ENCODE measurements at regions not wholly inside any gene's neighbourhood (a gene's known extent, or its start where the extent isn't known, plus 50 kb on each side); places are given as distances from the start of the nearest gene placed in this dataset.

DNA sequence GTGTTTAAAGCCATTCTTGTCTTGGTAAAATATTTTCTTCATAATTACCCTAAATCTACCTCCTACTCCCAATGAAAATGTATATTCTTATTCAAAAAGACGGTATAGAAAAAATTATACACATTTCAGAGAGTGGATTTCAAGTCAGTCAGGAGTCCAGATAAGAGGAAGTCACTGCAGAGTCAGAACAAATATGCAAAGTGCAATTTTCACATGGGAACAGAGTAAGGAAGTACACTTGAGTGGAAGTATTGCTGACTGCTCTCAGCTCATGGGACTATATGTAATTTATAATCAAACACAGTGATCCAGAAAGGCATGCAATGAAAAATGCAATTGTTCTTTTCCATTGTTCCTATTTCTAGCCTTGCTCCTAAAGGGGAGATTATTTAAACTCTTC, 1128.0 kb downstream of the AACS start:
- DNase-seq (ENCODE audit: low spot score) = no peak
- in situ Hi-C loops (cut with MboI; ENCODE audit: low pct_unique_long_range_greater_than_20kb, low sequenced_read_pairs, unreplicated experiment) = no loop called here

DNA sequence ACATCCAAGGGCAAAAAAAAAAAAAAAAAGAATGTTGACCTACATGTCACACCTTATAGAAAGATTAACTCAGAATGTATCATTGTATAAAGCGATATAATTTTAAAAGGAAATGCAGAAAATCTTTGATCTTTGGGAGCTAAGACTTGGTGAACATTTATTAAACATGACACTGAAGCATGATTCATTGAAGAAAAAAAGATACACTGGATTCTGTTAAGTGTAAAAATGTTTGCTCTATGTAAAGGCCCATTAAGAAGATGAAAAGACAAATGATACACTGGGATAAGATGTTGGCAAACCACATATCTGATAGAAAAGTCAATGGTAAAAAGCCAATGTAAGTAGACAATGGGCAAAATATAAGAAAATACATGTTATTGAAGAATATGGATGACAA, 1131.0 kb downstream of the AACS start:
- in situ Hi-C loops (cut with MboI; ENCODE audit: low pct_unique_long_range_greater_than_20kb, low sequenced_read_pairs, unreplicated experiment) = no loop called here
- TF ChIP-seq, protein P1, sequence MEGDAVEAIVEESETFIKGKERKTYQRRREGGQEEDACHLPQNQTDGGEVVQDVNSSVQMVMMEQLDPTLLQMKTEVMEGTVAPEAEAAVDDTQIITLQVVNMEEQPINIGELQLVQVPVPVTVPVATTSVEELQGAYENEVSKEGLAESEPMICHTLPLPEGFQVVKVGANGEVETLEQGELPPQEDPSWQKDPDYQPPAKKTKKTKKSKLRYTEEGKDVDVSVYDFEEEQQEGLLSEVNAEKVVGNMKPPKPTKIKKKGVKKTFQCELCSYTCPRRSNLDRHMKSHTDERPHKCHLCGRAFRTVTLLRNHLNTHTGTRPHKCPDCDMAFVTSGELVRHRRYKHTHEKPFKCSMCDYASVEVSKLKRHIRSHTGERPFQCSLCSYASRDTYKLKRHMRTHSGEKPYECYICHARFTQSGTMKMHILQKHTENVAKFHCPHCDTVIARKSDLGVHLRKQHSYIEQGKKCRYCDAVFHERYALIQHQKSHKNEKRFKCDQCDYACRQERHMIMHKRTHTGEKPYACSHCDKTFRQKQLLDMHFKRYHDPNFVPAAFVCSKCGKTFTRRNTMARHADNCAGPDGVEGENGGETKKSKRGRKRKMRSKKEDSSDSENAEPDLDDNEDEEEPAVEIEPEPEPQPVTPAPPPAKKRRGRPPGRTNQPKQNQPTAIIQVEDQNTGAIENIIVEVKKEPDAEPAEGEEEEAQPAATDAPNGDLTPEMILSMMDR (IDR thresholded peaks at IDR 0.05; ENCODE audit: extremely low read depth, insufficient read depth, missing control alignments) = no peak
- DNase-seq (ENCODE audit: low spot score) = no peak

More for the DNA sequence above, 1128.0 kb downstream of the AACS start:
- TF ChIP-seq, protein P1 (IDR thresholded peaks at IDR 0.05; ENCODE audit: extremely low read depth, insufficient read depth, missing control alignments) = no peak

DNA sequence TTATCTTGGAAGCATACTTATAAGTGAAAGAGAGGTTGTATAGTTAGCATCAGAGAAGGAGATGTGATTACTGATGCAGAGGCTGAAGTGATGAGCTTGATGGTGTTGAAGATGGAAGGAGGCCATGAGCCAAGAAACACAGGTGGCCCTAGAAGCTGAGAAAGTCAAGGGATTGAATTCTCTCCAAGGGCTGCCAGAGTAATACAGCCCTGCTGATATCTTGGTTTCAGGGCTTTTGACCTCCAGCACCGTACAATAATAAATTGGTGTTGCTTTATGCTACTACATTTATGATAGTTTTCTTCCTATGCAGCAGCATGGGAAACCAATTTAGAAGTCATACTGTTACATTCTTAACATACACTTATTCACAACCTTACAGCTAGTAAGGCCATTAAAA, 1133.3 kb downstream of the AACS start:
- TF ChIP-seq, protein P1 (IDR thresholded peaks at IDR 0.05; ENCODE audit: extremely low read depth, insufficient read depth, missing control alignments) = no peak
- no peak for DNase-seq (ENCODE audit: low spot score)
- in situ Hi-C loops (cut with MboI; ENCODE audit: low pct_unique_long_range_greater_than_20kb, low sequenced_read_pairs, unreplicated experiment) = no loop called here

DNA sequence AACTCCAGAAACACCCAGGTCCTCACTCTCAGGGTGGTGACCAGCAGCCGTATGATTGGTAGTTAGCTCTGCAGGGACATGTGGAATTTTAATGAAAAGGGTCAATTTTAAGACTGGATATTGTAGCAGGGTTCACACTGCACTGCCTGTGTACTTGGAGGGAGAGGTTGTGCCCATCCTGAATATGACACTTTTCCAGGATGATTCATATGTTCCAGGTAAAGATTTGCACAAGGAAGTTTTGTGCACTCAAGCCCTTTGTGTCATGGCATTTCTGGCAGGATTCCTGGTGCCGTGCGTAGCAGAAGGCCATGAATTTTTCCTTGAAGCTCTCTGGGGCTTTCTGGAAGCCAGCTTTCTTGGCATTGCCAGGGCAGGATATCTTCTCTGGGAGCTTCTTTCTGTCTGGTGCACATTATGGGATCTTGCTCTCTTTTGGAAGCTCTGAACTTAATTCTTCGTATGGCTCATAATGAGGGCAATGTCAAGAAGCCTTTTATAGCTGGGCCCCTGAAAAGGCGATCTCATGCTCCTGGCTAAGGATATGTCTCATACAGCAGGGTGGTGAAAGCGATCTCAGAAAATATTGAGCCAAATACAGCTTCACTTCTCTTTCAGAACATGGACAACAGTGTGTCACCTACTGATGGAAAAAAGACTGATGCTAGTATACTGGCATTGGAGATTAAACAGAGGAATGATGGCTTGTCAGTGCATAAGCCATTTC, 1133.9 kb downstream of the AACS start:
- no peak for DNase-seq (ENCODE audit: low spot score)
- in situ Hi-C loops (cut with MboI; ENCODE audit: low pct_unique_long_range_greater_than_20kb, low sequenced_read_pairs, unreplicated experiment) = no loop called here
- TF ChIP-seq, protein P1 (IDR thresholded peaks at IDR 0.05; ENCODE audit: extremely low read depth, insufficient read depth, missing control alignments) = no peak

DNA sequence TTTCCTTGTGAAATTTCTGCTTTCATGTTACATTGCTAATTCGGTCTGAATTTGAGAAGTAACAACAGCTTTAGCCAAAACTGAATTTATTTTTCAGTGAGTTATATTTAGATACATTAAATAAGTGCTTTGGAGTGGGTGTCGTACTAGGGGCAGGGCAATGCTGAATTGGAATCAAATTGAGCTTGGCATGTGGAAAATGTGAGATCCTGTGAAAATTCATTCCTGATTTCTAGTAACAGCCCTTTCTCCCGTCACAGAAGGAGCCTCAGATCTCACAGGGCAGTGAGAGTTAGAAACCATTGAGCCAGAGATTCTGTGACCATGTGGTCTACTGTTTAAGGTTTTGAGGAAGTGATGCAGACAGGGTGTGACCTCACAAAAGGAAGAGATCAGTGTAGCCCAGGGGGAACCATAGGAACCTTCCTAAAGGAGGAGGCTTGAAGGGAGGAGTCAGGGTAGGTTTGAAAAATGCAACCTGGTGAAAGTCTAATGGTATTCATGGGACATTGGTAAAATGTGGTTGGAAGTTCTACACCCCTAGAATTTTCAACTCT, 1136.8 kb downstream of the AACS start:
- in situ Hi-C loops (cut with MboI; ENCODE audit: low pct_unique_long_range_greater_than_20kb, low sequenced_read_pairs, unreplicated experiment) = no loop called here
- TF ChIP-seq, protein P1 (IDR thresholded peaks at IDR 0.05; ENCODE audit: extremely low read depth, insufficient read depth, missing control alignments) = no peak

DNA sequence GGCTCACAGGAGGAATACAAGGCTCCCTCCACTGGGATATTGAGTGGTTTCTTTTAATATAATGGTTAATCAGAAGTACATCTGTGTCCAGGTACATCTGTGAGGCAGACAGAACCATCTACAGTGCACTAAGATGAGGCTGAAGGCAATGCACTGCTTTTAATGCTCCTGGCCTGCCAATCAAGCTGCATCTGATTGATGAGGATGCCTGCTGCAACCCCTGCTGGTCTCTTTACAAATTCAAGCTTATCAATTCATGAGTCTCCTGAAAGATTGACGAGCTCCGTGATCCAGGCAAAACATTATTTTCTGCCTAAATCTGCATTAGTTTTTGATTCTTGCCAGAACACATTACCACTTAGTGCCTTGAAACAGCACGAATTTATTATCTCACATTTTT, 1139.1 kb downstream of the AACS start:
- no peak for DNase-seq (ENCODE audit: low spot score)
- TF ChIP-seq, protein P1 (IDR thresholded peaks at IDR 0.05; ENCODE audit: extremely low read depth, insufficient read depth, missing control alignments) = no peak
- in situ Hi-C loops (cut with MboI; ENCODE audit: low pct_unique_long_range_greater_than_20kb, low sequenced_read_pairs, unreplicated experiment) = no loop called here

More for the DNA sequence above, 1136.8 kb downstream of the AACS start:
- DNase-seq (ENCODE audit: low spot score) = no peak

Measured in GM13977 (cell line).